K562 (cell line): ENCODE measurements at regions not wholly inside any gene's neighbourhood (a gene's known extent, or its start where the extent isn't known, plus 50 kb on each side); places are given as distances from the start of the nearest gene placed in this dataset.

Source experiments
- KDM4B ChIP-seq, 2 experiments: fragments of 450-650 bp in 1 of 2; sonication (generic) in 1 of 2; IDR thresholded peaks; 2 replicates each; pipeline ENCODE4 v1.6.1; 2016 to 2017; ENCODE audit warnings: borderline replicate concordance in 2 of 2, antibody characterized with exemption in 1 of 2, low read depth in 1 of 2, mild to moderate bottlenecking in 1 of 2
- POU5F1 ChIP-seq: fragments of 150-350 bp; IDR thresholded peaks from 2 replicates; pipeline ENCODE4 v1.6.1; 2014; ENCODE audit warnings: borderline replicate concordance, low read length, low read depth, mild to moderate bottlenecking; ENCODE audit not compliant: partially characterized antibody
- SMC3 ChIP-seq: conservative IDR thresholded peaks from 2 replicates; pipeline ENCODE4 v1.6.1; 2011; ENCODE audit warnings: low read depth, low read length, improper control_type of control experiment; ENCODE audit not compliant: insufficient read depth
- STAT5A ChIP-seq: IDR thresholded peaks from 2 replicates; pipeline ENCODE4 v1.6.1; 2012; ENCODE audit warnings: low read length, inconsistent platforms, borderline replicate concordance
- TCFL5 ChIP-seq: fragments of 250-450 bp; sonication (Bioruptor Pico); conservative IDR thresholded peaks from 2 replicates; pipeline ENCODE4 v1.6.1; 2021; ENCODE audit warnings: mild to moderate bottlenecking, moderate library complexity, matching md5 sums
- TF ChIP-seq, protein P1 (sequence below), 2 experiments: fragments of 450-650 bp; IDR thresholded peaks; 2 replicates each; pipeline ENCODE4 v1.6.1; 2016; ENCODE audit warnings: mild to moderate bottlenecking in 2 of 2, borderline replicate concordance in 1 of 2, low read depth in 1 of 2, moderate library complexity in 1 of 2
- TF ChIP-seq, protein P2 (sequence below): fragments of 250-450 bp; sonication (Bioruptor Pico); IDR thresholded peaks from 2 replicates; pipeline ENCODE4 v1.9.0; 2021; ENCODE audit warnings: mild to moderate bottlenecking
- TF ChIP-seq, protein P3 (sequence below): IDR thresholded peaks from 3 replicates; pipeline ENCODE4 v1.6.1; 2011; ENCODE audit warnings: borderline replicate concordance, mild to moderate bottlenecking, moderate library complexity; ENCODE audit not compliant: insufficient read length; ENCODE audit errors: extremely low read depth
- TF ChIP-seq, protein P4 (sequence below): fragments of 250-450 bp; sonication (Bioruptor Pico); IDR thresholded peaks from 2 replicates; pipeline ENCODE4 v1.8.0; 2022; ENCODE audit warnings: inconsistent platforms
- TF ChIP-seq, protein P5 (sequence below): sonication (generic); formaldehyde crosslinking; IDR thresholded peaks from 2 replicates; pipeline ENCODE4 v1.8.0; 2022; ENCODE audit warnings: mild to moderate bottlenecking, missing genetic modification reagents

DNA sequence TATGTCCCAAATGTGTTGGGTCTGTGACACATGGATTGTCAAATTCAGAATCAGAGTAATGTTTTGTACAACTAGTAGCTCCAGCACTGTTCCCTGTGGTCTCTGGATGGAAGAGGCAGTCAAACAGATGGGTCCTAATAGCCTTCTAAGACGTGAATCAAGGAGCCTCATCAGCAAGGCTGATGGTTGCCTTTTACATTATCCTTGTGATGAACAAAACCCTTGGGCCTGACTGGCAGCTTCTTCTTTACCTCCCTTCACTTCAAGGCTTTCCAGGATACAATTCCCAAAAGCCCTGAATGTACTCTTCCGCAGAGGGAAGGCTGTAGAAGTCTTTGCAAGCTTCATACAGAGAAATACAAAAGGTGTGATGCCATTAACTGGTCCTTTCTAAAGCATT, 633.3 kb downstream of the USP25 start (continued):
- TF ChIP-seq, protein P1, sequence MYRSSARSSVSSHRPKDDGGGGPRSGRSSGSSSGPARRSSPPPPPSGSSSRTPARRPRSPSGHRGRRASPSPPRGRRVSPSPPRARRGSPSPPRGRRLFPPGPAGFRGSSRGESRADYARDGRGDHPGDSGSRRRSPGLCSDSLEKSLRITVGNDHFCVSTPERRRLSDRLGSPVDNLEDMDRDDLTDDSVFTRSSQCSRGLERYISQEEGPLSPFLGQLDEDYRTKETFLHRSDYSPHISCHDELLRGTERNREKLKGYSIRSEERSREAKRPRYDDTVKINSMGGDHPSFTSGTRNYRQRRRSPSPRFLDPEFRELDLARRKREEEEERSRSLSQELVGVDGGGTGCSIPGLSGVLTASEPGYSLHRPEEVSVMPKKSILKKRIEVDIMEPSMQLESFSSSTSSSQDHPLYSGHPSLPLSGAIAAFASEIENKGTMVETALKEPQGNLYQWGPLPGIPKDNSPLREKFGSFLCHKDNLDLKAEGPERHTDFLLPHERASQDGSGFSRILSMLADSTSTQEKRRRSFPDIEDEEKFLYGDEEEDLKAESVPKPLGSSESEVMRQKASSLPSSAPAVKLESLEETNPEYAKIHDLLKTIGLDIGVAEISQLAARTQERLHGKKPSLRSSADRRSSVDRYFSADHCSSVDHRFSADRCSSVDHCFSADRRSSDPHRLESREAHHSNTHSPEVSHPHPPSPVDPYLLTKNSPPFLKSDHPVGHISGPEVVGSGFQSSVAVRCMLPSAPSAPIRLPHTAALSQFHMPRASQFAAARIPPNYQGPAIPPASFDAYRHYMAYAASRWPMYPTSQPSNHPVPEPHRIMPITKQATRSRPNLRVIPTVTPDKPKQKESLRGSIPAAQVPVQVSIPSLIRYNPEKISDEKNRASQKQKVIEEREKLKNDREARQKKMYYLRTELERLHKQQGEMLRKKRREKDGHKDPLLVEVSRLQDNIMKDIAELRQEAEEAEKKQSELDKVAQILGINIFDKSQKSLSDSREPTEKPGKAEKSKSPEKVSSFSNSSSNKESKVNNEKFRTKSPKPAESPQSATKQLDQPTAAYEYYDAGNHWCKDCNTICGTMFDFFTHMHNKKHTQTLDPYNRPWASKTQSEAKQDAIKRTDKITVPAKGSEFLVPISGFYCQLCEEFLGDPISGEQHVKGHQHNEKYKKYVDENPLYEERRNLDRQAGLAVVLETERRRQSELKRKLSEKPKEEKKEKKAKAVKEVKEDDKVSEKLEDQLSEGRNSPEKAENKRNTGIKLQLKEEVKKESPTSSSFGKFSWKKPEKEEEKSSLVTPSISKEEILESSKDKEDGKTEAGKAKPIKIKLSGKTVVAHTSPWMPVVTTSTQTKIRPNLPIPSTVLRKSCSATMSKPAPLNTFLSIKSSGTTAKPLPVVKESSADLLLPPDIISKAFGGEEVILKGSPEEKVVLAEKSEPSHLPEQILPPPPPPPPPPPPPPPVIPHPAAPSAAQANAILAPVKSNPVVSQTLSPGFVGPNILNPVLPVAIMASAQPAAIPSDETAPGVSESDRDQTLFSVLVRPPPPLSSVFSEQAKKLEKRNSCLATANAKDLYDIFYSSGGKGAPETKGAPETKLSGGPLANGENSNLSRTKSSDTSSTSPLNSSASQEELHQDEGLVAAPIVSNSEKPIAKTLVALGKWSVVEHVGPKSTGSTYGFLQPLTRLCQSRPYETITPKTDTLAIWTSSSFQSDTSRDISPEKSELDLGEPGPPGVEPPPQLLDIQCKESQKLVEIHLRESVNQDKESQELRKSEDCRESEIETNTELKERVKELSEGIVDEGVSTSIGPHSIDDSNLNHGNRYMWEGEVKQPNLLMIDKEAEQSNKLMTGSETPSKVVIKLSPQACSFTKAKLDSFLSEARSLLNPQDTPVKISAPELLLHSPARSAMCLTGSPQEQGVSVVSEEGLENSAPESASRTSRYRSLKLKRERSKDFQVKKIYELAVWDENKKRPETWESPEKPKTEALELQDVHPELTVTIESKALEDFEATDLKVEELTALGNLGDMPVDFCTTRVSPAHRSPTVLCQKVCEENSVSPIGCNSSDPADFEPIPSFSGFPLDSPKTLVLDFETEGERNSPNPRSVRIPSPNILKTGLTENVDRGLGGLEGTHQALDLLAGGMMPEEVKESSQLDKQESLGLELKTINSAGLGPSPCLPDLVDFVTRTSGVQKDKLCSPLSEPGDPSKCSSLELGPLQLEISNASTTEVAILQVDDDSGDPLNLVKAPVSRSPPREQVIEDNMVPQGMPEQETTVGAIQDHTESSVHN (IDR thresholded peaks at IDR 0.05; ENCODE audit: borderline replicate concordance in 1 of 2, low read depth in 1 of 2), result no peak
- TF ChIP-seq, protein P2, sequence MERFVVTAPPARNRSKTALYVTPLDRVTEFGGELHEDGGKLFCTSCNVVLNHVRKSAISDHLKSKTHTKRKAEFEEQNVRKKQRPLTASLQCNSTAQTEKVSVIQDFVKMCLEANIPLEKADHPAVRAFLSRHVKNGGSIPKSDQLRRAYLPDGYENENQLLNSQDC, result no peak
- TF ChIP-seq, protein P3, sequence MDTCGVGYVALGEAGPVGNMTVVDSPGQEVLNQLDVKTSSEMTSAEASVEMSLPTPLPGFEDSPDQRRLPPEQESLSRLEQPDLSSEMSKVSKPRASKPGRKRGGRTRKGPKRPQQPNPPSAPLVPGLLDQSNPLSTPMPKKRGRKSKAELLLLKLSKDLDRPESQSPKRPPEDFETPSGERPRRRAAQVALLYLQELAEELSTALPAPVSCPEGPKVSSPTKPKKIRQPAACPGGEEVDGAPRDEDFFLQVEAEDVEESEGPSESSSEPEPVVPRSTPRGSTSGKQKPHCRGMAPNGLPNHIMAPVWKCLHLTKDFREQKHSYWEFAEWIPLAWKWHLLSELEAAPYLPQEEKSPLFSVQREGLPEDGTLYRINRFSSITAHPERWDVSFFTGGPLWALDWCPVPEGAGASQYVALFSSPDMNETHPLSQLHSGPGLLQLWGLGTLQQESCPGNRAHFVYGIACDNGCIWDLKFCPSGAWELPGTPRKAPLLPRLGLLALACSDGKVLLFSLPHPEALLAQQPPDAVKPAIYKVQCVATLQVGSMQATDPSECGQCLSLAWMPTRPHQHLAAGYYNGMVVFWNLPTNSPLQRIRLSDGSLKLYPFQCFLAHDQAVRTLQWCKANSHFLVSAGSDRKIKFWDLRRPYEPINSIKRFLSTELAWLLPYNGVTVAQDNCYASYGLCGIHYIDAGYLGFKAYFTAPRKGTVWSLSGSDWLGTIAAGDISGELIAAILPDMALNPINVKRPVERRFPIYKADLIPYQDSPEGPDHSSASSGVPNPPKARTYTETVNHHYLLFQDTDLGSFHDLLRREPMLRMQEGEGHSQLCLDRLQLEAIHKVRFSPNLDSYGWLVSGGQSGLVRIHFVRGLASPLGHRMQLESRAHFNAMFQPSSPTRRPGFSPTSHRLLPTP, result no peak
- TF ChIP-seq, protein P4, sequence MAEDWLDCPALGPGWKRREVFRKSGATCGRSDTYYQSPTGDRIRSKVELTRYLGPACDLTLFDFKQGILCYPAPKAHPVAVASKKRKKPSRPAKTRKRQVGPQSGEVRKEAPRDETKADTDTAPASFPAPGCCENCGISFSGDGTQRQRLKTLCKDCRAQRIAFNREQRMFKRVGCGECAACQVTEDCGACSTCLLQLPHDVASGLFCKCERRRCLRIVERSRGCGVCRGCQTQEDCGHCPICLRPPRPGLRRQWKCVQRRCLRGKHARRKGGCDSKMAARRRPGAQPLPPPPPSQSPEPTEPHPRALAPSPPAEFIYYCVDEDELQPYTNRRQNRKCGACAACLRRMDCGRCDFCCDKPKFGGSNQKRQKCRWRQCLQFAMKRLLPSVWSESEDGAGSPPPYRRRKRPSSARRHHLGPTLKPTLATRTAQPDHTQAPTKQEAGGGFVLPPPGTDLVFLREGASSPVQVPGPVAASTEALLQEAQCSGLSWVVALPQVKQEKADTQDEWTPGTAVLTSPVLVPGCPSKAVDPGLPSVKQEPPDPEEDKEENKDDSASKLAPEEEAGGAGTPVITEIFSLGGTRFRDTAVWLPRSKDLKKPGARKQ (CRISPR knock-in tag), result no peak
- TF ChIP-seq SMC3 (no peak), TCFL5 (CRISPR knock-in tag) (no peak), KDM4B (IDR thresholded peaks at IDR 0.05; ENCODE audit: borderline replicate concordance in 2 of 2, low read depth in 1 of 2) (no peak), STAT5A (no peak), POU5F1 (no peak)
- TF ChIP-seq, protein P5, sequence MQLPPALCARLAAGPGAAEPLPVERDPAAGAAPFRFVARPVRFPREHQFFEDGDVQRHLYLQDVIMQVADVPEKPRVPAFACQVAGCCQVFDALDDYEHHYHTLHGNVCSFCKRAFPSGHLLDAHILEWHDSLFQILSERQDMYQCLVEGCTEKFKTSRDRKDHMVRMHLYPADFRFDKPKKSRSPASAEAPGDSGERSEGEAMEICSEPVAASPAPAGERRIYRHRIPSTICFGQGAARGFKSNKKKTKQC (CRISPR knock-in tag), result no peak
